ENCODE measurements at regions not wholly inside any gene's neighbourhood (a gene's known extent, or its start where the extent isn't known, plus 50 kb on each side); places are given as distances from the start of the nearest gene placed in this dataset.
A peak's percentile ranks its signal among the peaks of the same experiment; 100 is the strongest.

DNA sequence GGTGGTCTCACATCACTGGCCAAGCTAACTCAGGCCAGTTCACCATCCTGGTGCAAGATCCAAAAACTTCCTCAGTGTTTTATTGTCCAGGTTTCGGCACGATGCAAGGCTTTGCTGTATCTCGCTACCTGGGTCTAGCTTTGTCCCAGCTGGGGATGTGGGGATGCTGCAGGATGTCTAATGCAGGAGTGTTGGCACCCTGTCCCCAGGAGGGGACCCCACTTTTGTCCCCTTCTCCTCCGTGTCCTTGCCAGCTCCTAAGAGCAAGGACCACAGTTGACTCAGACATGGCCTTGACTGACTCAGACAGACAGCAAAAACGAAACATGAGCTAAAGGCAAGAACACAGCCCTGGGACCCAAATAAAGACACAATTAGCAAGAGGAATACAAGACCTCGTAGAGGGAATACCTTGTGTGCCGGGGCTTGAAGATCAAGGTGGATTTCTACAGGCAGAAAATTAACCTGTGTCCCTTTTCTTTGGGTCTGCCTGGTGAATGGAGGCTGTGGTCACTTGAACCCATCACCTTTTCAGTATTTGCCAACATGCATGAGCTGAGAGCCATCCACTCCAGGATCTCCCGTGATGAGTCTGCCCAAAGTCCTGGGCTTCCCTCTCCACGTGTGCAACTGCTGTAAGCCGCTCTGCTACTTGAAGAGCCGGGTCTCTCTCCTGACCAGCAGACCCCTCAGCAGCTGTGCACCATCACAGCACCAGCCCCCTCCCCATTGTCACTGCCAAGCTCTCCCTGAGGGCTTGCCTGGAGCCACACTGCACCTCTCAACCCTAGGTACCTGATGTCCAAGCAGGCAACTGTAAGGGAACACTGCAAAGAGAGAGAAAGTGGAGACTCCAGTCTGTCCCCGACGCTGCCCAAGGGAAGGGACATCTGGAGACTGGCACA, 149.5 kb upstream of the ZNF507 start:
- DNase-seq = peak; percentile 28

GRCh38 chr19:32196690-32197420, 148.6 kb upstream of the ZNF507 start:
- DNase-seq = peak; percentile 16

GRCh38 chr19:32197896-32198882, 147.2 kb upstream of the ZNF507 start:
- peak; percentile 26 for DNase-seq

- DNase-seq = peak; percentile 38
Observed at GRCh38 chr19:32199501-32200040, 145.8 kb upstream of the ZNF507 start.

DNA sequence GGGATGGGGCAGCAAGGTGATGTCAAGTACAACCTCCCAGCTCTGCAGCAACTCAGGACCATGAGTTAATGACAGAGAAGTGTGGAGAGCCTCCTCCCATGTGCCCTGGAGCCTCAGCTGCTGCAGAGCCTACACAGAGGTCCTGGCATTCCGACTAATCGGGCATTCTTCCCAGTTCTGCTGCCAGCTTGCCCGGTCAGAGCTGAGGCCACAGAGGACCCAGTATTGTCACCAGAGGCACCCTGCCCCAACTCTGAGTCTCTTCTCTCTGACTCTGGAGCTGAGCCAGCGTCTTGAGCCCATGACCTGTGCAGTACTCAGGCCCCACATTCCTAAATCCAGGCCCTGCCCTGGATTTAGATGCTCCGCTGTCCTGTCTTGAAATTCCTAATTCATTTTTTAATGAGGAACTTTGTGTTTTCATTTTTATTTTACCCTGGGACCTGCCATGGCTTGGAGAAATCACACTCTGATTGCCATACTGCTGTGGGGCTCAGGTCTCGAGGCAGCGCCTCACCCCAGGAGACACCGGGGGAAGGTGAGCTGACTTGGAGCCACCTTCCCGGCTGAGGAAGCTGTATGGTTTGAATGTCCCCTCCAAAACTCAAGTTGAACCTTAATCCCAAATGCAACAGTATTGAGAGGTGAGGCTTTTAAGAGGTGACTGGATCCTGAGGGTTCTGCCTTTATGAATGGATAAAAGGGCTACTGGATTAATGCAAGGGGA, 144.9 kb upstream of the ZNF507 start:
- peak; percentile 42 for DNase-seq

DNA sequence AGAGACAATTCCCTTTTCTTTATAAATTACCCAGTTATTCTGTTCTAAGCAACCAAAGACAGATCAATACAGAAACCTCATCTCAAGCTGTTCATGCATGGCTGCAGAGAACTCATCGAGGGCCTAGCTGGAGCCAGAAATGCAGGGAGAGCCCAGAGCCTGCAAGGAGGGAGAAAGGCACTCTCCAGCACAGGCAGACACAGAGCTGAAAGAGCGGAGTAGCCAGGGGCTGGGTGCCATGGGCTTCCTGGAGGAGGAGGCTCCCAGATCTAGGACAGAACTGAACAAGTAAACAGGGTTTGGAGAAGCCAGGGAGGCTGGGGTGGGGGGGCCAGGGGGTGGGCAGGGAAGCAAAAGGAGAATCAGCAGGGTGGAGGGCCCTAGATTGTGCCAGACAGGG, 144.2 kb upstream of the ZNF507 start:
- DNase-seq = no peak

DNA sequence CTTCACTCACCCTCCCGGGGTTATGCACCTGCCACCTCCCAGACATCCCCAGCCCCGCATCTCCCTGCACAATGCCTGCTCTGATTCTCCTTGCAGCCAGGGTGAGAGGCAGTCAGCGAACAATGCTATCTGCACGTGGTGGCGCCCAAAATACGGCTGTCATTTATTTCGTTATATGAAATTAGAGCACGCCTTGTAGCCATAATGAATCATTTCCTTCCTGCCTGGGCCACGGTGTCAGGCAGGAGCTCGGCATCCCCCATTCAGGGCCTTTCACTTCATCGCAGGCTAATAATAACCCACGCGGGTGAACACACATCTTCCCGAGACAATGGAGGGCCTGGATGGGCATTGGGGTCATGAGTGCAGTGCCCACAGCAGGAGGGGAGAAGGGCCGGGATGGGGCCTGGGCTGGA, 143.8 kb upstream of the ZNF507 start:
- peak; percentile 47 for DNase-seq

- DNase-seq = peak; percentile 34
Observed at GRCh38 chr19:32202244-32202643, 143.2 kb upstream of the ZNF507 start.

- peak; percentile 38 for DNase-seq
Observed at GRCh38 chr19:32203161-32203560, 142.2 kb upstream of the ZNF507 start.

DNA sequence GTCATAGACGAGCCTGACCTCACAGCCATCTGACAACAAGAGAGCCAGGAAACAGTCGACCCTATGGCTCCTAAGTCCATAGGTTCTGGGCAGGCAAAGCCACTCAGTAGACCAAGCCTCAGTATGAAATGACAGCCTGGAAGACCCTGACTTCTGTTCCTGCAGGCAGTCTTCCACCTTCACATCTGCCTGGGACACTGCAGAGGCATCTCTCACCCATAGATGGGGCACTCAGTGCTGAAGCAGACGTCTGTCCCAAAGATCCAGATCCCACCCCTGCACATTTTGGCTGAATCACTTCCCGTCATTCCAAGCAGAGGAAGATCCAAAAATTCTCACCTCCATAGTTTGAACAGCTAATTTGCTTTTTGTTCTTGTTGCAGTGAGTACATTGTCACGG, 139.3 kb upstream of the ZNF507 start:
- DNase-seq = peak; percentile 43

DNA sequence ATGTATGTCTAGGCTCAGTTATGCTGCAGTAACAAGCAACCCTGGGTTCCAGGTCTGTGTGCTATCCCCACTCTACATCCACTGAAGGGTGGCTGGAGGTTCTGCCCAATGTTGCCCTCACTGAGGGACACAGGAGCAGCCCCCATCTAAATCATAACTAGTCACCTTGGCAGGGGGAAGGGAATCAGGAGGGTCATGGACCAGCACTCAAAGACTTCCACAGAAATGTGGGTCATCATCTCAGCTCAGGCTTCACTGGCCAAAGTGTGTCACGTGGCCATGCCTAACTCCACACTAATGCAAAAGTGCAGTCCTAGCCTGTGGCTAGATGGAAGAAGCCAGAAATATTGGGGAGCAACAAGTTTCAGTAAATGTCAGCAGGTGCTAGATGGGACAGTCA, 137.3 kb upstream of the ZNF507 start:
- DNase-seq = peak; percentile 20

- no peak for DNase-seq
Observed at GRCh38 chr19:32219392-32219791, 126.0 kb upstream of the ZNF507 start.

DNA sequence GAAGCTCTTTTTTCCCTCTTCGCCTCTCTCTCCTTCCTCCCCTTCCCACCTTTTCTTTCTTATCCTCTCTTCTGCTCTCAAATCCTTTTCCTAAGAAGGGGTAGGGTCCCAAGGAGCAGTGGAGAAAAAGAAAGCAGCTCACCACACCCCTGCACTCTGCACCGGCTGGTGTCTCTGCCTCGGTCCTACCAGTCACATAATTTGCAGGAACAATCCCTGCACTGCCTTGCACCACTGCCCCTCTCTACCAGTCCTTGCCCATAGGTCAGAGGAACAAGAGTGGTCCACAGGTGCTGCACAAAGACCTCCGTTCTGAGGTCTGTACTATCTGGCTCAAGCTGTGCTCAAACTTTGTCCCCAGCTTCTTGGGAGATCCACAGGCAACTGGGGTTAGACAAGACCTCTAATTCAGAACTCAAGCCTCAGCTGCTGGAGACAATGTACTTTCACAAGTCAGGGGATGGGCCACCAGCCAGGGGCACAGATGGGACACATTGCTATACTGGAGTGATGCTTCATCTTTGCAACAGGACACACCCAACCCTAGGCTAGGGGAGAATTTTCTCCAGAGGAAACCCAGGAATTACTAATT, 125.4 kb upstream of the ZNF507 start:
- DNase-seq = peak; percentile 12

- DNase-seq = no peak
Observed at GRCh38 chr19:32220951-32221350, 124.5 kb upstream of the ZNF507 start.

GRCh38 chr19:32222556-32222955, 122.9 kb upstream of the ZNF507 start:
- no peak for DNase-seq

- DNase-seq = no peak
Observed at GRCh38 chr19:32223106-32223505, 122.3 kb upstream of the ZNF507 start.

GRCh38 chr19:32223595-32224370, 121.6 kb upstream of the ZNF507 start:
- DNase-seq = peak; percentile 28

GRCh38 chr19:32224371-32225244, 120.8 kb upstream of the ZNF507 start:
- DNase-seq = no peak

DNA sequence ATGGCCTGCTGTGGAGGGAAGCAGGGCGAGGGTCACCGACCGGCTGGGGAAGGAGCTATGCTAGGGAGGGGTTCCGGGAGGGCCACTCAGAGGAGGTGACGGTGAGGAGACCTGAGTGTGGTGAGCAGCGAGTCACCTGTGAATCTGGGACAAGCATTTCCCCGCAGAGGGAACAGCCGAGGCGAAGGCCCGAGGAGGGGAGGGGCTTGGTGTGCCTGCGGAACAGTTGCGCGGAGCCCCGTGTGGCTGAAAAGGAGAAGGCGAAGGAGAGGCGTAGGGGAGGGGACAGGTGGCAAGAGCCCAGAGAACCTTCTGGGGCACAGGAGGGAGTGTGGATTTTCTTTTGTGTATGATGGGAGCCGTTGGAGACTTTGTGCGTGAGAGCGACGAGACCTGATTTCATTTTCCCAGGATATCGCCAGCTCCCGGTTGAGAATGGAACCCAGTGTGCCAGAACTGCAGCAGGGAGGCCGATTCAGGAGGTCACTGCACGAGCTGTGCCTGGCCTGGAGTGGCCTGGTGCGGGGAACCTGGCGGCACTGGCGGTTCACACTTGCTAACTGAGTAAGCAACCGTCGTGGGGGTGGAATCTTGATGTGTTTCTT, 117.7 kb upstream of the ZNF507 start:
- peak; percentile 50 for DNase-seq

Data from islet precursor cell (in vitro differentiated cells).